ENCODE measurements at regions not wholly inside any gene's neighbourhood (a gene's known extent, or its start where the extent isn't known, plus 50 kb on each side); places are given as distances from the start of the nearest gene placed in this dataset.

GRCh38 chr5:105134328-105134727 lies 1571.7 kb upstream of the NUDT12 start:
- no peak for DNase-seq (ENCODE audit: low spot score)
- no peak for TF ChIP-seq CTCF (IDR thresholded peaks at IDR 0.05; ENCODE audit: extremely low read depth, missing control alignments)

GRCh38 chr5:105133087-105133486 lies 1570.5 kb upstream of the NUDT12 start:
- no peak for TF ChIP-seq CTCF (IDR thresholded peaks at IDR 0.05; ENCODE audit: extremely low read depth, missing control alignments)
- no peak for DNase-seq (ENCODE audit: low spot score)

DNA sequence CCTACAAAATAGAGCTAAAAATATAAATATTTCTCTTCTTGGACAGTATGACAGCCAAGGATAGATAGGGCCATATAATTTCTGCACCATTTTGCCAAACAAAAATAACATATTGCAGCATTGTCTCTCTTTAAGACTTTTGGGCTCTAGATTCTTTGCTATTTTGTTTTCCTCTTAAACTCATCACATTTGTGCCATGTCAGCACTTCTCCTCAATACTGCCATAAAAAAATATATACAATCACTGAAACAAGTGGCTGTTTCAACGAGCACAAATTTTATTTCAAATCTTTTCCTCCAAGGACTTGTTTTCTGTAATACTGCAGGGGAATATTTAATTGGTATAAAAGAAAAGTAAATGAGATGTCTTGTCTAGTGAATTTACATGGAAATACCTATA lies 1570.0 kb upstream of the NUDT12 start:
- no peak for DNase-seq (ENCODE audit: low spot score)
- no peak for TF ChIP-seq CTCF (IDR thresholded peaks at IDR 0.05; ENCODE audit: extremely low read depth, missing control alignments)

GRCh38 chr5:105131045-105131444 lies 1568.5 kb upstream of the NUDT12 start:
- no peak for TF ChIP-seq CTCF (IDR thresholded peaks at IDR 0.05; ENCODE audit: extremely low read depth, missing control alignments)
- no peak for DNase-seq (ENCODE audit: low spot score)

DNA sequence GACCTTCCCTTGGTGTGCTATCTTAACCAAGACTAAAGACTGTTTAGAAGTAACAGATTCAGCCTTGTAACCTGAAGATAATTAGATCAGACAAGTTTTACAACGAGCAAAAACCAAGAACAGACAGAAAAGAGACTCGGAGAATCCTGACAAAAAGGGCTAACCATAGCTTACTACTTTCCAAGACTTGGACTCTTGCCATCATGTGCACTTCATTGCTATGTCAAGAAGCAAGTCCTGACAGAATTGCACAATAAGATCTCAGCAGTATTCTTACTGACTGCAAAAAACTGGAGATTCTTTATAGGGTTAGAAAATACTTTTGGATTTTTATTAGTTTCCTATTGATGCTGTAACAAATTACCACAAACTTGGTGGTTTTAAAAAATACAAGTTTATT lies 1539.0 kb upstream of the NUDT12 start:
- no peak for DNase-seq (ENCODE audit: low spot score)
- no peak for TF ChIP-seq CTCF (IDR thresholded peaks at IDR 0.05; ENCODE audit: extremely low read depth, missing control alignments)

- no peak for DNase-seq (ENCODE audit: low spot score)
- TF ChIP-seq CTCF (IDR thresholded peaks at IDR 0.05; ENCODE audit: extremely low read depth, missing control alignments), result no peak
Observed at GRCh38 chr5:105088961-105089360, 1526.4 kb upstream of the NUDT12 start.

DNA sequence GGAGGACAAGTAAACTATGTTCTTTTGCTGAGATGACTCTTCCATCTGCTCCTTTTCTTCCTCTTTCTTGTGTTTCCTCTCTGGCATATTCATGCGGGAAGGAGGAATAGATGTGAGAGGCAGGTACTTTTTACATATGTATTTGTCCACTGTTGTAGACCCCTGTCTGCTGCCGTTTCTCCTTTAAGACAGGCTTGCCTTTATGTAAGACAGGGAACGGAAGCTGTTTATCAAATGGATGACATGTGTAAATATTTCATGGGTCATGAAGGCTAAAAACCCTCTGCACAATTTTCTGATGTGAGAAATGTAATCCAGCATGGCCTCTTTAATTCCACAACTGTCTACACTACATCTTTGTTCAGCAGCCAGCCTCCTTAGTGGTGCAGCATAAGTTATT lies 1525.5 kb upstream of the NUDT12 start:
- no peak for DNase-seq (ENCODE audit: low spot score)
- TF ChIP-seq CTCF (IDR thresholded peaks at IDR 0.05; ENCODE audit: extremely low read depth, missing control alignments), result no peak
